22Rv1 (cell line): ENCODE measurements at regions not wholly inside any gene's neighbourhood (a gene's known extent, or its start where the extent isn't known, plus 50 kb on each side); places are given as distances from the start of the nearest gene placed in this dataset.
"Not testable (repeated sequence)": the region's sequence is repeated elsewhere in the genome, so short reads cannot be mapped to it uniquely, and the experiment has no call there.

Experiments
- H3K27ac ChIP-seq: fragments of 450-650 bp; 2 replicates; pipeline ENCODE4 v1.5.1; 2017
- ZFX ChIP-seq: fragments of 450-650 bp; IDR thresholded peaks from 2 replicates; pipeline ENCODE4 v1.6.1; 2017; ENCODE audit warnings: antibody characterized with exemption, borderline replicate concordance
- TF ChIP-seq, protein P1 (sequence below): fragments of 450-650 bp; IDR thresholded peaks from 2 replicates; pipeline ENCODE4 v1.5.1; 2017; ENCODE audit warnings: mild to moderate bottlenecking

DNA sequence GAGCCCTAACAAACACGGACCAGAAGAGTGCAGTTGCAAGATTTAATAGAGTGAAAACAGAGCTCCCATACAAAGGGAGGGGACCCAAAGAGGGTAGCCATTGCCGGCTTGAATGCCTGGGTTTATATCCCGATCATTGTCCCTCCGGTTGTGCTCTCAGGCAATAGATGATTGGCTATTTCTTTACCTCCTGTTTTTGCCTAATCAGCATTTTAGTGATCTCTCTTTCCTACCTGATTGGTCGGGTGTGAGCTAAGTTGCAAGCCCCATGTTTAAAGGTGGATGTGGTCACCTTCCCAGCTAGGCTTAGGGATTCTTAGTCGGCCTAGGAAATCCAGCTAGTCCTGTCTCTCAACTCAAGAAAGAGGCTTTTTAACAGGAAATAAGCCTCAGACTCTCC, 186.9 kb upstream of the TBX22 start:
- H3K27ac ChIP-seq, result not testable (repeated sequence)

DNA sequence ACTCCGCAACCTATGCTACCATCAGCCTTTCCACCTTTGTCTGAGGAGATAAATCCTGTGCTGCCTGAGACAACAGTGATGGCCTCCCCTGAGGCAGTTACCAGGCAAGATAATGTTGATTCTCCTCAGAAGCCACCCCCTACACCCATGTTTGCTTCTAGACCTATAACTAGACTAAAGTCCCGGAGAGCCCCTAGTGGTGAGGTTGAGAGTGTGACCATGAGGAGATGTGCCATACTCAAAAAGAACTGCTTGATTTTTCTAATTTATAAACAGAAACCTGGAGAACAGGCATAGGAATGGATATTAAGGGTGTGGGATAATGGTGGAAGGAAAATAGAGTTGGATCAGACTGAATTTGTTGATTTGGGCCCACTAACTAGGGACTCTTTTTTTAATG, 164.4 kb upstream of the TBX22 start:
- not testable (repeated sequence) for H3K27ac ChIP-seq
- TF ChIP-seq, protein P1, sequence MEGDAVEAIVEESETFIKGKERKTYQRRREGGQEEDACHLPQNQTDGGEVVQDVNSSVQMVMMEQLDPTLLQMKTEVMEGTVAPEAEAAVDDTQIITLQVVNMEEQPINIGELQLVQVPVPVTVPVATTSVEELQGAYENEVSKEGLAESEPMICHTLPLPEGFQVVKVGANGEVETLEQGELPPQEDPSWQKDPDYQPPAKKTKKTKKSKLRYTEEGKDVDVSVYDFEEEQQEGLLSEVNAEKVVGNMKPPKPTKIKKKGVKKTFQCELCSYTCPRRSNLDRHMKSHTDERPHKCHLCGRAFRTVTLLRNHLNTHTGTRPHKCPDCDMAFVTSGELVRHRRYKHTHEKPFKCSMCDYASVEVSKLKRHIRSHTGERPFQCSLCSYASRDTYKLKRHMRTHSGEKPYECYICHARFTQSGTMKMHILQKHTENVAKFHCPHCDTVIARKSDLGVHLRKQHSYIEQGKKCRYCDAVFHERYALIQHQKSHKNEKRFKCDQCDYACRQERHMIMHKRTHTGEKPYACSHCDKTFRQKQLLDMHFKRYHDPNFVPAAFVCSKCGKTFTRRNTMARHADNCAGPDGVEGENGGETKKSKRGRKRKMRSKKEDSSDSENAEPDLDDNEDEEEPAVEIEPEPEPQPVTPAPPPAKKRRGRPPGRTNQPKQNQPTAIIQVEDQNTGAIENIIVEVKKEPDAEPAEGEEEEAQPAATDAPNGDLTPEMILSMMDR, result peak; percentile 16; the same call in 1 of the 2 replicates

DNA sequence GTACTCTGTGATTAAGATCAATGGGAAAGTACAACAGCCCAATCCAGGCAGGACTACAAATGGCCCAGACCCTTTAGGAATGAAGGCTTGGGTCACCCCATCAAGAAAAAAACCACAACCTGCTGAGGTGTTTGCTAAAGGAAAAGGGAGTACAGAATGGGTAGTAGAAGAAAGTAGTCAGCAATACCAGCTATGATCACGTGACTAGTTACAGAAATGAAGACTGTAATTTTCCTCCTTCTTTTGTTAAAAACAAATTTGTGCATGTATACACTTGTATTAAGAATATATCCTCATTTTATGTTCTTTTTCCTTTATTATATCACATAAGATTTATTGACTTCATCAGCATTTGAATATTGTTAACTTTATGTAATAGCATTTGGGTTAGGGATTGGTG, 160.1 kb upstream of the TBX22 start:
- no peak overlapping the region for H3K27ac ChIP-seq
- no peak for TF ChIP-seq ZFX
- TF ChIP-seq, protein P1, result no peak
